ENCODE measurements at regions not wholly inside any gene's neighbourhood (a gene's known extent, or its start where the extent isn't known, plus 50 kb on each side); places are given as distances from the start of the nearest gene placed in this dataset.
"Not testable (repeated sequence)": the region's sequence is repeated elsewhere in the genome, so short reads cannot be mapped to it uniquely, and the experiment has no call there.

DNA sequence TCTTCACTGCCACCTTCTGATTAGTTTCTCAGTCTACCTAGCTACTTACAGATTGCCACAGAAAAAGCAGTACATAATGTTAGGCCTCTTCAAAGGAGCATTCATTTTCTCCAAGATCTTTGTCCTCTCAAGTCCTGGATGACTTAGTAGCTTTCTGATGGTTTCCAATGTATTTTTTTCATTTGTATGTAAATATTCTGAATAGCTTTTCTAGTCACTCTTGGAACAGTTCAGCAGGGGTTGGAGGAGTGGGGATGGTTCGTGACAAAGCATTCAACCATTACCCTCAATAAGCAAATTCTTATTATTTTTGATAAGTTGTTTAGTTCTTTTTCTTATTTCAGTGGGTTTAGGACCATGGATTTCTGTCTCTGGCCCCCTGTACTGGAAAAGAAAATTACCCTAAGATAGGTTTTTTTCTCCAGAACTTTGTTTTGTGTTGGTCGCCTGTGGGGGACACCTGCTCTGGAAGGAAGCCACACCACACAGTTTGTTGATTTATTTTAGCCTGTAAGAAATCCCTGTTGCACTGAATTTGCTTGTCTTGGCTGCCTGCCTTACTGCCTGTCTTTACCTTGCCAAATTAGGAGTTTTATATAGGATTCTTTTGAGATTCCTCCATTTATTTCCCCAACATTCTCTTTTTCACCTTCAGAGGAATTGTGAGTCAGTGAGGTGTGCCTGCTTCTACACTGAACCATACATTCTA, 247.9 kb downstream of the RFPL4B start:
- DNase-seq (ENCODE audit: low read depth) = peak; percentile 35
- in situ Hi-C loops (cut with HindIII; ENCODE audit: low sequenced_read_pairs) = no loop called here
- TF ChIP-seq, protein P1, sequence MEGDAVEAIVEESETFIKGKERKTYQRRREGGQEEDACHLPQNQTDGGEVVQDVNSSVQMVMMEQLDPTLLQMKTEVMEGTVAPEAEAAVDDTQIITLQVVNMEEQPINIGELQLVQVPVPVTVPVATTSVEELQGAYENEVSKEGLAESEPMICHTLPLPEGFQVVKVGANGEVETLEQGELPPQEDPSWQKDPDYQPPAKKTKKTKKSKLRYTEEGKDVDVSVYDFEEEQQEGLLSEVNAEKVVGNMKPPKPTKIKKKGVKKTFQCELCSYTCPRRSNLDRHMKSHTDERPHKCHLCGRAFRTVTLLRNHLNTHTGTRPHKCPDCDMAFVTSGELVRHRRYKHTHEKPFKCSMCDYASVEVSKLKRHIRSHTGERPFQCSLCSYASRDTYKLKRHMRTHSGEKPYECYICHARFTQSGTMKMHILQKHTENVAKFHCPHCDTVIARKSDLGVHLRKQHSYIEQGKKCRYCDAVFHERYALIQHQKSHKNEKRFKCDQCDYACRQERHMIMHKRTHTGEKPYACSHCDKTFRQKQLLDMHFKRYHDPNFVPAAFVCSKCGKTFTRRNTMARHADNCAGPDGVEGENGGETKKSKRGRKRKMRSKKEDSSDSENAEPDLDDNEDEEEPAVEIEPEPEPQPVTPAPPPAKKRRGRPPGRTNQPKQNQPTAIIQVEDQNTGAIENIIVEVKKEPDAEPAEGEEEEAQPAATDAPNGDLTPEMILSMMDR (IDR thresholded peaks at IDR 0.05; ENCODE audit: low read depth, low read length, missing control alignments) = no peak
- no peak overlapping the region for H3K4me3 ChIP-seq (ENCODE audit: low read depth, low read length)

DNA sequence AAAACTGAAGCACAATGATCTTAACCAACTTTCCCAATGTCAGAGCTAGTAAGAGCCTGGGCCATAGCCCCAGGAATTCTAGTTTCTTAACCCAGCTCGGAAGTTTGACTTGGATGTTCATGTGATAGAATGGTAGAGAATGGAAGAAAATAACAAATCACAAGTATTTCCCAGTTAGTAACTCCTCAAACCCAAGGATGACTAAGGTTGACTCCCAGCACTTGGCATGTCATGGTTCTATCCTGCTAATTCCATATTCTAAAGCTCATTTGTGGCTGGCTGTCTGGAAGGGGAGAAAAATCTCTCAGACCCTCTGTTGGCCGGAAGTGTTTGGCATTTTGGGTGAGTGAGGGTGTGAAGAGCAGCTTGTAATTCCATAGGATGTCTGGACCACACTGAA, 248.7 kb downstream of the RFPL4B start:
- TF ChIP-seq, protein P1 (IDR thresholded peaks at IDR 0.05; ENCODE audit: low read depth, low read length, missing control alignments) = no peak
- in situ Hi-C loops (cut with HindIII; ENCODE audit: low sequenced_read_pairs) = no loop called here
- H3K4me3 ChIP-seq (ENCODE audit: low read depth, low read length) = no peak overlapping the region
- DNase-seq (ENCODE audit: low read depth) = no peak

GRCh38 chr6:112597176-112597575, 250.0 kb downstream of the RFPL4B start:
- H3K4me3 ChIP-seq (ENCODE audit: low read depth, low read length) = no peak overlapping the region
- DNase-seq (ENCODE audit: low read depth) = no peak
- in situ Hi-C loops (cut with HindIII; ENCODE audit: low sequenced_read_pairs) = no loop called here
- TF ChIP-seq, protein P1 (IDR thresholded peaks at IDR 0.05; ENCODE audit: low read depth, low read length, missing control alignments) = no peak

- TF ChIP-seq, protein P1 (IDR thresholded peaks at IDR 0.05; ENCODE audit: low read depth, low read length, missing control alignments) = peak; percentile 28
- in situ Hi-C loops (cut with HindIII; ENCODE audit: low sequenced_read_pairs) = no loop called here
Observed at GRCh38 chr6:112600168-112600567, 253.0 kb downstream of the RFPL4B start.

GRCh38 chr6:112603726-112604125, 256.6 kb downstream of the RFPL4B start:
- DNase-seq (ENCODE audit: low read depth) = no peak
- TF ChIP-seq, protein P1 (IDR thresholded peaks at IDR 0.05; ENCODE audit: low read depth, low read length, missing control alignments) = no peak
- in situ Hi-C loops (cut with HindIII; ENCODE audit: low sequenced_read_pairs) = no loop called here
- no peak overlapping the region for H3K4me3 ChIP-seq (ENCODE audit: low read depth, low read length)

More at GRCh38 chr6:112600168-112600567, 253.0 kb downstream of the RFPL4B start:
- DNase-seq (ENCODE audit: low read depth) = no peak
- no peak overlapping the region for H3K4me3 ChIP-seq (ENCODE audit: low read depth, low read length)

- in situ Hi-C loops (cut with HindIII; ENCODE audit: low sequenced_read_pairs) = no loop called here
- no peak overlapping the region for H3K4me3 ChIP-seq (ENCODE audit: low read depth, low read length)
- DNase-seq (ENCODE audit: low read depth) = no peak
- TF ChIP-seq, protein P1 (IDR thresholded peaks at IDR 0.05; ENCODE audit: low read depth, low read length, missing control alignments) = no peak
Observed at GRCh38 chr6:112606656-112607435, 259.7 kb downstream of the RFPL4B start.

- H3K4me3 ChIP-seq (ENCODE audit: low read depth, low read length); DNase-seq (ENCODE audit: low read depth); in situ Hi-C loops (cut with HindIII; ENCODE audit: low sequenced_read_pairs): not testable (repeated sequence)
Observed at GRCh38 chr6:112608925-112609324, 261.8 kb downstream of the RFPL4B start.

Data from astrocyte of the cerebellum (primary cell).